COLO668 (cell line): ENCODE measurements at regions not wholly inside any gene's neighbourhood (a gene's known extent, or its start where the extent isn't known, plus 50 kb on each side); places are given as distances from the start of the nearest gene placed in this dataset.

ENCODE experiments used
- DNase-seq: peaks from one replicate; lab custom pipeline; 2025; ENCODE audit not compliant: unreplicated experiment; lab: John Stamatoyannopoulos, UW

- no peak for DNase-seq
Measured at GRCh38 chr3:127405010-127405598, 117.3 kb upstream of the PRR20G start.

DNA sequence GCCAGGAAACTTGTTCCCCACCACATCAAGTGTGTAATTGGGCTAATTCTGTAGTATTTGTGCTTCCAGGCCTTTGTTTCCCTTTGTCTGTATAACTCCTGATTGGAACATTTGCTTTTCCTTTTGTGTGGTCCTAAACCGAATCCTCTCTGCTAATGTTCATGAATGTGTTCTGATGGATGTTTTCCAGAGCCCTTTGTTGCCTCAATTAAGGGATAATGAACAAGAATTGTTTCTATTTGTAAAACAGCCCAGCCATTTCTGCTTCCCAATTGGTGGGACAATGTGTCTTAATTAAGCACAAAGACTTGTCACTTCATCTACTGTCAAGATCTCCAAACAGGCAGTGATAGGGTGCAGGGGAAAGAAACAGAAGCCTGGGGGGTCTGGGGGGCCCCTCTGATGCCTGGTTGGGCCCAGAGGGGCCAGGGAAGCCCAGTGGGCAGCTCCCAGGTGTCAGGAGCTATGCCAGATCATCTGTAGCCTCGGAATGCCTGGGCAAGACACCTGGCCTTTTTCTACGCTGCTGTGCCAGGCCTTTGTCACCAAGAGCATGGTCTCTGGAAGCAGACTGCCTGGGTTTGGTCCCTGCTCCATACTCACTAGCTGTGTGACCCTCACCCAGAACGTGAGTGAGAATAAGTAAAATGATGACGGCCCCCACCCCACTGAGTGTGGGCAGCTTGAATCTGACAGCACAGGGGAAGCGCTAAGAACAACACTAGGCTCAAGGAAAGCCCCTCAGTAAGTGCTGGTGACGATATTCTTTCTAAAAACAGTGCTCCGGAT is 116.6 kb upstream of the PRR20G start:
- DNase-seq, result no peak

DNA sequence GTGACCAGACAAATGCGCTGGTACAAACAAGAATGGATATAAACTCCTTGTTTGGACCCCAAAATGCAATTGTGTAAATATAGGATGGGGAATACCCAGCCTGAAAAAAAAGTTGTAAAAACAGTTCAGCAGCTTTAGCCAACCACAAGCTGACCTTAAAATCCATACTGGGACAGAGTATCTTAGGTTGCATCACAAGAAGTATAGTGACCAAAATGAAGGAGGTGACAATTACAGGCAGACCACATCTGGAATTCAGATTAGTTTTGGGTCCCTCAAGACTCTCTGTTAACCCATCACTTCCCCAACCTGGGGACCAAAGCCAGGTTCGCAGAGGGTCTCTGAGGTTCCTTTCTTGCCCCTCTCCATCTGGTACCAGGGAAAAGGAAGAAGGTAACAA is 115.9 kb upstream of the PRR20G start:
- no peak for DNase-seq

- no peak for DNase-seq
Measured at GRCh38 chr3:127399154-127399553, 111.3 kb upstream of the PRR20G start.

- no peak for DNase-seq
Measured at GRCh38 chr3:127396473-127396872, 108.6 kb upstream of the PRR20G start.

DNA sequence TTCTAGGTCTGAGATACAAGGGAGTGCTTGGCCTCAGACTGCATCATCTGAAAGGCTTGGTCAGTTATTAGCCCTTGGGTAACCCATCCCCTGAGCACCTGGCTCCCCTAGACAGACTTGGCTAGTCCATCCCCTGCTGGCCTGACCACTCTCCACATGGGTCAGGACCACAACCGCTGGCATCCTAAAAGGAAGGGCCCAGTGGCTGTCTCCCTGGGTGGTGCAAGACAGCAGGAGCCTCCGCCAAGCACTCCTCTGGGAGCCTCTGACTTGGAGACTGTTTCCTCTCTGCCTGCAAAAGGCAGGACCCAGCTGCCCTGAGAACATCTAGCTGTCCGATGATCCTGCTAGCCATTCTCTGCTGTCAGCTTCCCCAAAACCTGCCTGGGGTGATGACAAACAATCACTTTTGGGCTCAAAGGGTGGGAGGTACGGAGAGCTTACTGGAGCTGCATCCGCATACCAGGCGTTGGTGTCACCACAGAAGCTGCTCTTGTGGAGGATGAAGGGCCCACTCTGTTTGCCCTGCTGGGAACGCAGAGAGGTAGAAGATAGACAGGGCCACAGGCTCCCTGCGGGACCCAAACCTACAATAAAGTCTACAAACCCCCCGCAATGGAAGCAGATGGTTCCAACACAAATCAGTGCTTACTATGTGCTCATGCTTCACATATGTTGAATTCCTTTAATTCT is 108.0 kb upstream of the PRR20G start:
- DNase-seq, result no peak

DNA sequence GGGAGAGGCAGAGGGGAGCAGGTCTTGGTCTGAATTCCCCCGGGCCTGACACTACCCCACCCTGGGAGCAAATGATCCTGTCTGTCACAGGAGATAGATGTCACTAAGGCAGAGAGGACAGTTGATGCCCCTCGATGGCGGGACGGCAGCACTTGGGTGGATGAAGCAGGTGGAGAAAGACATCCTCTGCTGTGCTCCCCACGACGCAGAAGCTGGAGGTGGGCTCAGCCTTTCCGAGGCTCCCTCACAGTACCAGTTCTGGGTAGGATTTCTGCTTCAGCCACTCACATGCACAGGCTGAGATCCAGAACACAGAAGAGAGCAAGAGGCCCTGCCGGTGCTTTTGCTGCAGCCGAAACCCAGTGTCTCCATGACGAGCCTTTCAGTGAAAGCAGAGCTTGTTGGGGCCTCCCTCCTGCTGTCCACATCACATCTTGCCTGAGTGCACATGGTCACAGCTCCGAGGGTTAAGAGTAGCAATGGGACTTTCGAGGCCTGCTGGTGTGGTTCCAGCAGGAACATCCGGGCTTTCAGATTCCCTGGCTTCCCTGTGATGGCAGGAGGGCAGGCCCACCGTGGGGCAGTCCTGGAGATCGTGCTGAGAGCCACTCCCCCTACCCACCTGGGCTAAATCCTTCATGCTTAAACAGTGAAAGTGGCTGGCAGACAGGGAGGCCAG is 107.3 kb upstream of the PRR20G start:
- DNase-seq, result no peak

GRCh38 chr3:127394031-127394430 is 106.2 kb upstream of the PRR20G start:
- no peak for DNase-seq

DNA sequence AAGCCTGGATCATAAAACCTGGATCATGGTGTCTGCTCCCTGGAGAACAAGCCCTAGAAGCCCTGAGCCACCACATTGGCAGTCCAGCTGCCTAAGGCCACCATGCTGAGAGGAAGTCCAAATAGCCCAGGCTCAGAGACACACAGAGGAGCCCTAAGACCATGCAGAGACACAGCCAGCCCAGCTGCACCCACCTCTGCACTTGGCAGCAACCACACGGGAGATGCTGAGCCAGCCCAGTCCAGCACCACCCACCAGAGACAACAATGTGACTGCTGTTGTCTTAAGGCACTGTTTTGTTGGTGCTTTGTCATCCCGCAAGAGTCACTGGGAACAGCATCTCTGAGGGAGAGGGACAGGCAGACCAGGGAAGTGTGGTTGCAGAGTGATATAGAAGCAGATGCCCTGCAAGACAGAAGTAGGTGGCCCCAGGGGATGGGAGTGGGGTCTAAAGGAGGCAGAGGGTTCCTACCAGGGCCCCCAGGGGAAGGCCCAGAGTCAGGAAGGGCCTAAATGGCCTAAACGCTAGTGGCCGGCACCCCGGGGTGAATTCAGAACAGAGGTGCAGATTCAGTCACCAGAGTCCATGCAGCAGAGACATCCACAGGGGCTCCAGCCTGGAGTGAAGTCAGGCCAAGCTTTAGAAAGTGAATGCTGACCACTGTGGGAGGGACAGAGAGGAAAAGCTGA is 105.4 kb upstream of the PRR20G start:
- no peak for DNase-seq

- DNase-seq, result no peak
Measured at GRCh38 chr3:127392156-127392490, 104.3 kb upstream of the PRR20G start.

GRCh38 chr3:127391436-127392155 is 103.8 kb upstream of the PRR20G start:
- DNase-seq, result no peak

DNA sequence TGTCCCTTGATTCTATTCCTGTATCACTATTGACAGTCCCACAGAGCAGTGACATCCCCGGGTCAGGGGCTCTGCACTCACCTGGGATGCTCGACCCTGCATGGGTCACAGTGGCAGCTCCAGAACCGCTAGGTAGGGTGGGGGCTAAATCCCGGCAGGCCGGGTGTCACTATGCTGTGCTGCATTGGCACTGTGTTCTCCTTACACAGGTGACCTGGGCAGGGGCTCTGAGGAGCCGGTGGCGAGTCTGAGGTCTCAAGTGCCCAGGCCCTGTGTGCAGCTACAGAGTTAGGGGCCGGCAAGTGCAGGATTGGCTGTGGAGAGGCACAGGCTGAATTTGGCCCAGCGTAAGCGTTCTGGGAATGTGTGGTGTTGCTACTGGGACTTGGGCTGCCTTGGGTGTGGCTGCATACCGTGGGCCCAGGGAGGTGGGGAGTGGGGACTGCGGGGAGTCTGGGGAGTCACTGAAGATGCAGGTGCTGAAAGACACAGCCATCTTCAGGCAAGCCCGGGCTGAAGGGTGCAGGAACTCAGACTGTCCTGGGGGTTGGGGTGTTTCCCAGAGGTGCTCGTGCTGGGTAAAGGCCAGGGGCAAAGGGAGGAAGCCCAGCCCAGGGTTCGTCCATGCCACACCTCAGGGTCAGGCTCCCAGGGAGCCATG is 102.6 kb upstream of the PRR20G start:
- no peak for DNase-seq

DNA sequence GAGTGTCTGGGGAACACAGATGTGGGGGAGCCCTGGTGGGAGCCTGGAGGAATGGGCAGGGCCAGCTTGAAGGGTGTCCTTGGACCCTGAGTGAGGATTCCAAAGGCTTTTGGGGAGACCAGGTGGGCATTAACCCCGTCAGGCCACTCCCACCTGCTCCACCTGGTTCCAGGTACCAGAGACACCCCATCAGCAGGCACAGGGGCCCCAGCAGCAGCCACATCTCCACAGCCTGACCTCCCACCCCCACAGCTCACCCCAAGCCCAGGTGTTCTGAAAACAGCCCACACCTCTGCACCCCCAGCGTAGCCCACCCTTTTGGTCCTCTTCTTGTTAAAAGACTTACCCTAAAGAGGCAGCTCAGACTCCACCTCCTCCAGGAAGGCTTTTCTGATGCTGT is 102.1 kb upstream of the PRR20G start:
- no peak for DNase-seq

GRCh38 chr3:127389420-127389819 is 101.6 kb upstream of the PRR20G start:
- DNase-seq, result no peak

- DNase-seq, result no peak
Measured at GRCh38 chr3:127388427-127388826, 100.6 kb upstream of the PRR20G start.

DNA sequence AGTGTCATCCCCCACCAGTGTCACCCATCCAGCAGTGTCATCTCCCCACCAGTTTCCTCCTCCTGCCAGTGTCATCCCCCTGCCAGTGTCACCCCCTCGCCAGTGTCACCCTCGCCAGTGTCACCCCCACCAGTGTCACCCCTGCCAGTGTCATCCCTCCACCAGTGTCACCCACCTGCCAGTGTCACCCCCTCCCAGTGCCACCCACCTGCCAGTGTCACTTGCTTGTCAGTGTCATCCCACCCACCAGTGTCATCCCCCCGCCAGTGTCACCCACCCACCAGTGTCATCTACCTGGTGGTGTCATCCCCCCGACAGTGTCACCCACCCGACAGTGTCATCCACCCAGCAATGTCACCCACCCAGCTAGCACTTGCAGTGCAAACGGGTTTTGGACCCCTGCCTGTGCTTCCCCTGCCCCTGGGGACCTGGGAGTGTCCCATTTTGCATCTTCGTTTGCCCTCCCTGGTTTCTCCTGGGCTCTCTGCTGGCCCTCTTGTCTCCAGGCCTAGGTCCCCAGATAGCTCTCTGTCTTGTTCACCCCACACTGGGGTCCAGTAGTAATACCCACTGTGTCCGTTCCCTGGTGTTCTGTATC is 99.8 kb upstream of the PRR20G start:
- no peak for DNase-seq

- DNase-seq, result no peak
Measured at GRCh38 chr3:127387119-127387518, 99.3 kb upstream of the PRR20G start.

DNA sequence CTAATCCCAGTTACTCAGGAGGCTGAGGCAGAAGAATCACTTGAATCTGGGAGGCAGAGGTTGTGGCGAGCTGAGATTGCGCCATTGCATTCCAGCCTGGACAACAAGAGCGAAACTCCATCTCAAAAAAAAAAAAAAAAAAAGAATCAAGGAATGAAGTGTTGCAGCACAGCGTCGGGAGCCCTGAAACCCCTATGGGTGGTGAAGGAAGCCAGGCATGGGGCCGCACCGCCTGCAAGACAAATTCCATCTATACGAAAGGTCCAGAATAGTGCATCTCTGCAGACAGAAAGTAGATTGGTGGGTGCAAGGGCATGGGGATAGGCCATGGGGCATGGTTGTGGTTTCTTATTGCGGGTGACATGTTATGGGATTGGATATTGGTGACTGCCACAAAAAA is 98.6 kb upstream of the PRR20G start:
- DNase-seq, result no peak

- no peak for DNase-seq
Measured at GRCh38 chr3:127385540-127385870, 97.7 kb upstream of the PRR20G start.
